ENCODE measurements at regions not wholly inside any gene's neighbourhood (a gene's known extent, or its start where the extent isn't known, plus 50 kb on each side); places are given as distances from the start of the nearest gene placed in this dataset.

- H3K27me3 ChIP-seq = no peaks in the 10 kb centered on the region
- no peak overlapping the region for H3K4me3 ChIP-seq
- no peaks in the 10 kb centered on the region for H3K9me3 ChIP-seq
- DNase-seq = no peak
- H3K27ac ChIP-seq = no peak overlapping the region
- intact Hi-C loops (cut with DNase I; ENCODE audit: low total_unique reads) = no loop called here
- TF ChIP-seq POLR2A (IDR thresholded peaks at IDR 0.05) (no peak), CTCF (IDR thresholded peaks at IDR 0.05) (no peak)
- no peaks in the 10 kb centered on the region for H3K4me1 ChIP-seq
- no peaks in the 10 kb centered on the region for H3K36me3 ChIP-seq
These were observed 448.2 kb downstream of the PCDH10 start for GRCh38 chr4:133597251-133597650.

GRCh38 chr4:133596459-133596858 is 447.4 kb downstream of the PCDH10 start:
- Histone ChIP-seq H3K4me1 (no peaks in the 10 kb centered on the region), H3K9me3 (no peaks in the 10 kb centered on the region), H3K36me3 (no peaks in the 10 kb centered on the region), H3K27ac (no peak overlapping the region), H3K27me3 (no peaks in the 10 kb centered on the region), H3K4me3 (no peak overlapping the region)
- DNase-seq = no peak
- TF ChIP-seq POLR2A (IDR thresholded peaks at IDR 0.05) = no peak
- TF ChIP-seq CTCF (IDR thresholded peaks at IDR 0.05) = no peak
- intact Hi-C loops (cut with DNase I; ENCODE audit: low total_unique reads) = no loop called here

- no peak overlapping the region for H3K27ac ChIP-seq
- H3K36me3 ChIP-seq = no peaks in the 10 kb centered on the region
- no peaks in the 10 kb centered on the region for H3K9me3 ChIP-seq
- no peaks in the 10 kb centered on the region for H3K4me1 ChIP-seq
- intact Hi-C loops (cut with DNase I; ENCODE audit: low total_unique reads) = no loop called here
- no peaks in the 10 kb centered on the region for H3K27me3 ChIP-seq
- no peak for DNase-seq
- no peak for TF ChIP-seq POLR2A (IDR thresholded peaks at IDR 0.05)
- TF ChIP-seq CTCF (IDR thresholded peaks at IDR 0.05) = no peak
- no peak overlapping the region for H3K4me3 ChIP-seq
These were observed 445.5 kb downstream of the PCDH10 start for GRCh38 chr4:133594390-133595207.

- intact Hi-C loops (cut with DNase I; ENCODE audit: low total_unique reads) = no loop called here
- TF ChIP-seq CTCF (IDR thresholded peaks at IDR 0.05) (no peak), POLR2A (IDR thresholded peaks at IDR 0.05) (no peak)
- Histone ChIP-seq H3K4me3 (no peak overlapping the region), H3K27me3 (no peaks in the 10 kb centered on the region), H3K4me1 (no peaks in the 10 kb centered on the region), H3K27ac (no peak overlapping the region), H3K9me3 (no peaks in the 10 kb centered on the region), H3K36me3 (no peaks in the 10 kb centered on the region)
- DNase-seq = no peak
These were observed 444.7 kb downstream of the PCDH10 start for GRCh38 chr4:133593764-133594163.

- TF ChIP-seq POLR2A (IDR thresholded peaks at IDR 0.05) (no peak), CTCF (IDR thresholded peaks at IDR 0.05) (no peak)
- H3K4me1 ChIP-seq = no peaks in the 10 kb centered on the region
- H3K9me3 ChIP-seq = no peaks in the 10 kb centered on the region
- no peak overlapping the region for H3K27ac ChIP-seq
- intact Hi-C loops (cut with DNase I; ENCODE audit: low total_unique reads) = no loop called here
- H3K4me3 ChIP-seq = no peak overlapping the region
- no peak for DNase-seq
- H3K36me3 ChIP-seq = no peaks in the 10 kb centered on the region
- H3K27me3 ChIP-seq = no peaks in the 10 kb centered on the region
These were observed 443.5 kb downstream of the PCDH10 start for GRCh38 chr4:133592591-133592990.

Data from uterus (tissue), 3 donors.